GM12878 (cell line): ENCODE measurements at regions not wholly inside any gene's neighbourhood (a gene's known extent, or its start where the extent isn't known, plus 50 kb on each side); places are given as distances from the start of the nearest gene placed in this dataset.

Experiments used
- BHLHE40 ChIP-seq, 2 experiments: fragments of 450-650 bp in 1 of 2; IDR thresholded peaks; 2 replicates each; pipeline ENCODE4 v1.6.1; 2011 to 2017; ENCODE audit warnings: low read depth in 2 of 2, borderline replicate concordance in 1 of 2, improper control_type of control experiment in 1 of 2, low read length in 1 of 2, mild to moderate bottlenecking in 1 of 2
- CTCF ChIP-seq, 3 experiments: IDR thresholded peaks in 2 of 3; conservative IDR thresholded peaks in 1 of 3; 2 replicates each; pipeline ENCODE4 v1.5.1; 2011; ENCODE audit warnings: low read depth in 3 of 3, low read length in 3 of 3, mild to moderate bottlenecking in 3 of 3, control low read depth in 2 of 3, moderate library complexity in 2 of 3, inconsistent platforms in 1 of 3, mixed read lengths in 1 of 3; ENCODE audit not compliant: control insufficient read depth in 2 of 3, insufficient read depth in 1 of 3; ENCODE audit errors: extremely low read depth in 1 of 3
- MAX ChIP-seq: IDR thresholded peaks from 2 replicates; pipeline ENCODE4 v1.6.1; 2012; ENCODE audit warnings: low read depth, low read length, improper control_type of control experiment
- NFIC ChIP-seq: IDR thresholded peaks from 2 replicates; pipeline ENCODE4 v1.6.1; 2012; ENCODE audit warnings: low read depth, mild to moderate bottlenecking, inconsistent platforms, low read length, moderate library complexity
- POLR2A ChIP-seq: IDR thresholded peaks from 2 replicates; pipeline ENCODE4 v1.6.1; 2011; ENCODE audit warnings: low read depth, mild to moderate bottlenecking, low read length
- RAD21 ChIP-seq: IDR thresholded peaks from 2 replicates; pipeline ENCODE4 v1.6.1; 2011; ENCODE audit warnings: mild to moderate bottlenecking, low read depth, low read length, moderate library complexity; ENCODE audit not compliant: insufficient read depth
- ZSCAN29 ChIP-seq: fragments of 450-650 bp; IDR thresholded peaks from 2 replicates; pipeline ENCODE4 v1.6.1; 2017; ENCODE audit warnings: mild to moderate bottlenecking, moderate library complexity

- TF ChIP-seq NFIC: no peak
- TF ChIP-seq MAX: no peak
- TF ChIP-seq POLR2A: no peak
- no peak for TF ChIP-seq ZSCAN29
- TF ChIP-seq BHLHE40 (IDR thresholded peaks at IDR 0.05; ENCODE audit: borderline replicate concordance in 1 of 2, low read depth in 2 of 2, low read length in 1 of 2): no peak
- no peak for TF ChIP-seq RAD21
- TF ChIP-seq CTCF (IDR thresholded peaks at IDR 0.05 in 2 of 3, conservative IDR thresholded peaks at IDR 0.05 in 1 of 3; ENCODE audit: control insufficient read depth in 2 of 3, extremely low read depth in 1 of 3, insufficient read depth in 1 of 3, low read depth in 3 of 3, low read length in 3 of 3): no peak
Measured at GRCh38 chr13:109981000-109981399, 194.6 kb upstream of the IRS2 start.
